Thyroid gland (tissue), 4 donors: ENCODE measurements at regions not wholly inside any gene's neighbourhood (a gene's known extent, or its start where the extent isn't known, plus 50 kb on each side); places are given as distances from the start of the nearest gene placed in this dataset.

ENCODE experiments used
- POLR2A ChIP-seq, 2 donors: fragments of 450-650 bp; IDR thresholded peaks; one replicate each; pipeline ENCODE4 v1.6.1; 2017; ENCODE audit warnings: antibody characterized with exemption in 2 of 2, mild to moderate bottlenecking in 2 of 2, moderate library complexity in 1 of 2
- TF ChIP-seq, protein P1 (sequence below), 6 experiments: fragments of 200-600 bp in 3 of 6; fragments of 450-650 bp in 3 of 6; sonication (generic) in 3 of 6; IDR thresholded peaks; one replicate each; pipeline ENCODE4 v1.5.1; 2016 to 2019; ENCODE audit warnings: antibody characterized with exemption in 6 of 6, mild to moderate bottlenecking in 2 of 6, inconsistent platforms in 1 of 6, moderate library complexity in 1 of 6

DNA sequence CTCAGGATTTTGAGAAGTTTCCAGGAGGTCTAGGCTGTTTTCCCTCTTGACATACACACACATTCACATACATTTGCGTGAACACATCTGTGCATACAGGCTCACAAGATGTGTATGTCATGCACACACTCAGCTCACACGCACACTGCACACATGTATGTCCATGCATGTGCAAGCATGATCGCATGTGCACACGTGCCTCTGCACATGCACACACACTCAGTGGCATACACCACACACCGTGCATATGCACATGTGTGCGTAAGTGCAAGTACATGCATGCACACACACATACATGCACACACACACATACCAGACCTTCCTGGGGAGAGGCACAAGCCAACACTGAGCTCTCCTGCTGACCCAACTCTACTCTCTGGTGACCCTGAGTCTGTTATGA lies 171.4 kb downstream of the RBFOX3 start:
- no peak for TF ChIP-seq POLR2A (IDR thresholded peaks at IDR 0.05)
- TF ChIP-seq, protein P1, sequence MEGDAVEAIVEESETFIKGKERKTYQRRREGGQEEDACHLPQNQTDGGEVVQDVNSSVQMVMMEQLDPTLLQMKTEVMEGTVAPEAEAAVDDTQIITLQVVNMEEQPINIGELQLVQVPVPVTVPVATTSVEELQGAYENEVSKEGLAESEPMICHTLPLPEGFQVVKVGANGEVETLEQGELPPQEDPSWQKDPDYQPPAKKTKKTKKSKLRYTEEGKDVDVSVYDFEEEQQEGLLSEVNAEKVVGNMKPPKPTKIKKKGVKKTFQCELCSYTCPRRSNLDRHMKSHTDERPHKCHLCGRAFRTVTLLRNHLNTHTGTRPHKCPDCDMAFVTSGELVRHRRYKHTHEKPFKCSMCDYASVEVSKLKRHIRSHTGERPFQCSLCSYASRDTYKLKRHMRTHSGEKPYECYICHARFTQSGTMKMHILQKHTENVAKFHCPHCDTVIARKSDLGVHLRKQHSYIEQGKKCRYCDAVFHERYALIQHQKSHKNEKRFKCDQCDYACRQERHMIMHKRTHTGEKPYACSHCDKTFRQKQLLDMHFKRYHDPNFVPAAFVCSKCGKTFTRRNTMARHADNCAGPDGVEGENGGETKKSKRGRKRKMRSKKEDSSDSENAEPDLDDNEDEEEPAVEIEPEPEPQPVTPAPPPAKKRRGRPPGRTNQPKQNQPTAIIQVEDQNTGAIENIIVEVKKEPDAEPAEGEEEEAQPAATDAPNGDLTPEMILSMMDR (IDR thresholded peaks at IDR 0.05), result no peak
